Right renal pelvis (tissue), 4 donors: ENCODE measurements at regions not wholly inside any gene's neighbourhood (a gene's known extent, or its start where the extent isn't known, plus 50 kb on each side); places are given as distances from the start of the nearest gene placed in this dataset.
"Not testable (repeated sequence)": the region's sequence is repeated elsewhere in the genome, so short reads cannot be mapped to it uniquely, and the experiment has no call there.

Source experiments
- DNase-seq, 4 donors: peaks; one replicate each; pipeline ENCODE4 v3.0.0-alpha.2; 2013; ENCODE audit warnings: low read depth in 4 of 4, low spot score in 3 of 4, missing footprints in 1 of 4

GRCh38 chr1:208344202-208344857, 100.1 kb upstream of the PLXNA2 start:
- DNase-seq, result no peak

GRCh38 chr1:208347191-208347590, 103.0 kb upstream of the PLXNA2 start:
- DNase-seq, result no peak

- DNase-seq, result no peak
These were observed 105.6 kb upstream of the PLXNA2 start for GRCh38 chr1:208349694-208350330.

- DNase-seq, result no peak
These were observed 106.6 kb upstream of the PLXNA2 start for GRCh38 chr1:208350815-208351214.

- no peak for DNase-seq
These were observed 107.7 kb upstream of the PLXNA2 start for GRCh38 chr1:208351838-208352237.

GRCh38 chr1:208353797-208354196, 109.6 kb upstream of the PLXNA2 start:
- DNase-seq, result not testable (repeated sequence)

- DNase-seq, result no peak
These were observed 113.7 kb upstream of the PLXNA2 start for GRCh38 chr1:208357644-208358507.

GRCh38 chr1:208358651-208359050, 114.5 kb upstream of the PLXNA2 start:
- DNase-seq, result no peak

- no peak for DNase-seq
These were observed 117.8 kb upstream of the PLXNA2 start for GRCh38 chr1:208362011-208362410.

GRCh38 chr1:208366559-208366958, 122.4 kb upstream of the PLXNA2 start:
- DNase-seq, result no peak

GRCh38 chr1:208369045-208369444, 124.9 kb upstream of the PLXNA2 start:
- no peak for DNase-seq

GRCh38 chr1:208369658-208370057, 125.5 kb upstream of the PLXNA2 start:
- DNase-seq, result no peak

- no peak for DNase-seq
These were observed 130.3 kb upstream of the PLXNA2 start for GRCh38 chr1:208374391-208374941.

- DNase-seq, result no peak
These were observed 137.3 kb upstream of the PLXNA2 start for GRCh38 chr1:208381481-208381880.

GRCh38 chr1:208387908-208388811, 144.0 kb upstream of the PLXNA2 start:
- no peak for DNase-seq

- no peak for DNase-seq
These were observed 149.2 kb upstream of the PLXNA2 start for GRCh38 chr1:208393416-208393815.

- DNase-seq, result no peak
These were observed 149.6 kb upstream of the PLXNA2 start for GRCh38 chr1:208393826-208394225.

- no peak for DNase-seq
These were observed 153.1 kb upstream of the PLXNA2 start for GRCh38 chr1:208397286-208397685.

- DNase-seq, result no peak
These were observed 160.8 kb upstream of the PLXNA2 start for GRCh38 chr1:208405014-208405413.

- DNase-seq, result no peak
These were observed 165.0 kb upstream of the PLXNA2 start for GRCh38 chr1:208409176-208409575.
